HEK293T (cell line): ENCODE measurements at regions not wholly inside any gene's neighbourhood (a gene's known extent, or its start where the extent isn't known, plus 50 kb on each side); places are given as distances from the start of the nearest gene placed in this dataset.

ENCODE experiments used
- BHLHE40 ChIP-seq: fragments of 450-650 bp; IDR thresholded peaks from 2 replicates; pipeline ENCODE4 v1.6.1; 2016; ENCODE audit warnings: mild to moderate bottlenecking, moderate library complexity, borderline replicate concordance
- CTBP1 ChIP-seq: fragments of 450-650 bp; IDR thresholded peaks from 2 replicates; pipeline ENCODE4 v1.6.1; 2016; ENCODE audit warnings: borderline replicate concordance
- NFRKB ChIP-seq: fragments of 450-650 bp; IDR thresholded peaks from 2 replicates; pipeline ENCODE4 v1.6.1; 2016; ENCODE audit warnings: mild to moderate bottlenecking, moderate library complexity
- SP1 ChIP-seq: fragments of 450-650 bp; IDR thresholded peaks from 2 replicates; pipeline ENCODE4 v1.6.1; 2017

DNA sequence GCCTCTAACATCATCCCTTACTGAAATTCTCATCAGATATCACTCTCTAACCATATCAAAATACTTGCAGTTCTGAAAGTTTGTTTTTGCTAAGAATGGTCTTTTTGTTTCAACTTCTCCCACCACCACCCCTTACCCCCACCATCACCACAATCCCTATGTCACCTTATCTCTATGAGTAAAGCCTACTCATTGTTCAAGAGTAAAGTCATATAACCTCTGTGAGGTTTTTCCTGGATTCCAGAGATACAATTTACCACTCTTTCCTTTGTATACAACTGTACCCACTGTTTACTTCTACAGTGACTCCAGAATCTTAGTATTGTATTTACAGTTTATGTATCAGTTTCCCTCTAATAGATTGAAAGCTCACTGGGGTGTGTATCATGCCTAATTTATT lies 158.0 kb upstream of the PCDH10 start:
- no peak for TF ChIP-seq NFRKB
- no peak for TF ChIP-seq SP1
- TF ChIP-seq BHLHE40: no peak
- no peak for TF ChIP-seq CTBP1
